ENCODE measurements at regions not wholly inside any gene's neighbourhood (a gene's known extent, or its start where the extent isn't known, plus 50 kb on each side); places are given as distances from the start of the nearest gene placed in this dataset.
A peak's percentile ranks its signal among the peaks of the same experiment; 100 is the strongest.

DNA sequence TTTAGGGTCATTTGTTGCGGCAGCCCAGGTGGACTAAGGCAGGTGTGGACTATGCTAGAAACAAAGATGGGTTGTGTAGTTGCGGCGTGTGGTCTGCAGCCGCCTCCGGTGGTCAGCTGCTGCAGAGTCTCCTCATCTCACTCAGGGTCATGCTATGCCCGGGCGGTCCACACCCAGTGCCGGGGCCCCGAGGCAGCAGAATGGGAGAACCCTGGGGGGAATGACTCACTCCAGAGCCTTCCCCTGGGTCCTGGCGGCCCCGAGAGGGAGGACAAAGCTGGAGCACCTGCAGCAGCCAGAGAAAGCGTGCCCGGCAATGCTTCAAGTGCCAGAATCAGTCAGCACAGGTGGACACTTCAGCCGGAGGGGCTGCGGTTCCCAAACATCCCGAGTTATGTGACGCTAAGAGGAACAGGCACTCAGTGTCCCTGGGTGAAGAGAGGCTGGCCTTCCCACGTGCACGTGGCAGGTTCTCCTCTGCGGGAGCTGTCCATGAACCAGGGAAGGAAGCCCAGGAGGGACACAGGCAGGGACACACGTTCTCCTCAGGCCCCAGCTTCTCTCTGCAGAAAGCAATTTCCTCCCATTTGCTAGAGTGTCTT is 289.6 kb upstream of the B3GAT1 start:
- Histone ChIP-seq H3K4me2 (ENCODE audit: insufficient read depth, low read length) (no peak overlapping the region), H3K27ac (ENCODE audit: extremely low read depth, low read depth, low read length) (no peak overlapping the region), H3K4me3 (no peak overlapping the region), H3K9ac (ENCODE audit: insufficient read depth in 1 of 2, low read depth in 2 of 2, low read length in 2 of 2) (0 out of 4 replicates have a peak overlapping the region, but pooled peaks of 1 of the 2 experiments have one; percentile 7), H3K9me1 (ENCODE audit: control insufficient read depth, insufficient read depth, low read length) (no peaks in the 10 kb centered on the region), H3K27me3 (ENCODE audit: control insufficient read depth in 2 of 2, insufficient read depth in 2 of 2, low read length in 2 of 2) (peaks cover 2 to 28% of the 10 kb centered on the region in 2 experiments), H4K20me1 (replicated peaks; ENCODE audit: control insufficient read depth, insufficient read depth, low read length) (no peaks in the 10 kb centered on the region), H2AFZ (ENCODE audit: low read depth, low read length) (no peak overlapping the region), H3K79me2 (ENCODE audit: control insufficient read depth, insufficient read depth, low read length) (no peaks in the 10 kb centered on the region), H3K36me3 (ENCODE audit: control insufficient read depth, insufficient read depth, low read length) (no peaks in the 10 kb centered on the region), H3K4me1 (replicated peaks in 1 of 2; ENCODE audit: control insufficient read depth in 2 of 2, insufficient read depth in 2 of 2, low read length in 2 of 2) (no peaks in the 10 kb centered on the region), H3K9me3 (replicated peaks; ENCODE audit: control insufficient read depth, insufficient read depth, low read depth, low read length) (no peaks in the 10 kb centered on the region)
- in situ Hi-C loops (cut with MboI) = no loop called here
- CTCF ChIA-PET (ENCODE audit: low intra/inter-chr PET ratio) = no interaction called here
- intact Hi-C loops (cut with micrococcal nuclease) = no loop called here
- under 1% methylated on average over 21 of the region's 21 CpGs for WGBS (ENCODE audit: insufficient coverage, low coverage, missing lambda C conversion rate)
- ATAC-seq (no peak), FAIRE-seq (no peak), DNase-seq (ENCODE audit: extremely low read depth in 1 of 4, low spot score in 3 of 4) (no peak)
- POLR2A ChIA-PET = no interaction called here
- no TSS peak for BruUV-seq (replicated peaks)
- TF ChIP-seq, protein P1, sequence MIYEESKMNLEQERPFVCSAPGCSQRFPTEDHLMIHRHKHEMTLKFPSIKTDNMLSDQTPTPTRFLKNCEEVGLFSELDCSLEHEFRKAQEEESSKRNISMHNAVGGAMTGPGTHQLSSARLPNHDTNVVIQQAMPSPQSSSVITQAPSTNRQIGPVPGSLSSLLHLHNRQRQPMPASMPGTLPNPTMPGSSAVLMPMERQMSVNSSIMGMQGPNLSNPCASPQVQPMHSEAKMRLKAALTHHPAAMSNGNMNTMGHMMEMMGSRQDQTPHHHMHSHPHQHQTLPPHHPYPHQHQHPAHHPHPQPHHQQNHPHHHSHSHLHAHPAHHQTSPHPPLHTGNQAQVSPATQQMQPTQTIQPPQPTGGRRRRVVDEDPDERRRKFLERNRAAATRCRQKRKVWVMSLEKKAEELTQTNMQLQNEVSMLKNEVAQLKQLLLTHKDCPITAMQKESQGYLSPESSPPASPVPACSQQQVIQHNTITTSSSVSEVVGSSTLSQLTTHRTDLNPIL (CRISPR knock-in tag; IDR thresholded peaks at IDR 0.05) = no peak
- TF ChIP-seq ZFX (CRISPR knock-in tag; IDR thresholded peaks at IDR 0.05) (no peak), ZNF408 (CRISPR knock-in tag; IDR thresholded peaks at IDR 0.05; ENCODE audit: low read depth) (no peak), GTF2F1 (IDR thresholded peaks at IDR 0.05; ENCODE audit: low read depth, low read length) (no peak), ZKSCAN1 (IDR thresholded peaks at IDR 0.05; ENCODE audit: low read depth, low read length) (no peak), MXI1 (IDR thresholded peaks at IDR 0.05; ENCODE audit: low read depth, low read length) (no peak), NR2C1 (IDR thresholded peaks at IDR 0.05) (no peak), NR2C1 (tag; IDR thresholded peaks at IDR 0.05) (no peak)
- TF ChIP-seq, protein P2, sequence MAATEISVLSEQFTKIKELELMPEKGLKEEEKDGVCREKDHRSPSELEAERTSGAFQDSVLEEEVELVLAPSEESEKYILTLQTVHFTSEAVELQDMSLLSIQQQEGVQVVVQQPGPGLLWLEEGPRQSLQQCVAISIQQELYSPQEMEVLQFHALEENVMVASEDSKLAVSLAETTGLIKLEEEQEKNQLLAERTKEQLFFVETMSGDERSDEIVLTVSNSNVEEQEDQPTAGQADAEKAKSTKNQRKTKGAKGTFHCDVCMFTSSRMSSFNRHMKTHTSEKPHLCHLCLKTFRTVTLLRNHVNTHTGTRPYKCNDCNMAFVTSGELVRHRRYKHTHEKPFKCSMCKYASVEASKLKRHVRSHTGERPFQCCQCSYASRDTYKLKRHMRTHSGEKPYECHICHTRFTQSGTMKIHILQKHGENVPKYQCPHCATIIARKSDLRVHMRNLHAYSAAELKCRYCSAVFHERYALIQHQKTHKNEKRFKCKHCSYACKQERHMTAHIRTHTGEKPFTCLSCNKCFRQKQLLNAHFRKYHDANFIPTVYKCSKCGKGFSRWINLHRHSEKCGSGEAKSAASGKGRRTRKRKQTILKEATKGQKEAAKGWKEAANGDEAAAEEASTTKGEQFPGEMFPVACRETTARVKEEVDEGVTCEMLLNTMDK (IDR thresholded peaks at IDR 0.05; ENCODE audit: borderline replicate concordance, insufficient read depth, low read depth, low read length, poor library complexity, severe bottlenecking) = no peak
- TF ChIP-seq, protein P3, sequence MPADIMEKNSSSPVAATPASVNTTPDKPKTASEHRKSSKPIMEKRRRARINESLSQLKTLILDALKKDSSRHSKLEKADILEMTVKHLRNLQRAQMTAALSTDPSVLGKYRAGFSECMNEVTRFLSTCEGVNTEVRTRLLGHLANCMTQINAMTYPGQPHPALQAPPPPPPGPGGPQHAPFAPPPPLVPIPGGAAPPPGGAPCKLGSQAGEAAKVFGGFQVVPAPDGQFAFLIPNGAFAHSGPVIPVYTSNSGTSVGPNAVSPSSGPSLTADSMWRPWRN (IDR thresholded peaks at IDR 0.05; ENCODE audit: low read depth) = no peak
- TF ChIP-seq, protein P4, sequence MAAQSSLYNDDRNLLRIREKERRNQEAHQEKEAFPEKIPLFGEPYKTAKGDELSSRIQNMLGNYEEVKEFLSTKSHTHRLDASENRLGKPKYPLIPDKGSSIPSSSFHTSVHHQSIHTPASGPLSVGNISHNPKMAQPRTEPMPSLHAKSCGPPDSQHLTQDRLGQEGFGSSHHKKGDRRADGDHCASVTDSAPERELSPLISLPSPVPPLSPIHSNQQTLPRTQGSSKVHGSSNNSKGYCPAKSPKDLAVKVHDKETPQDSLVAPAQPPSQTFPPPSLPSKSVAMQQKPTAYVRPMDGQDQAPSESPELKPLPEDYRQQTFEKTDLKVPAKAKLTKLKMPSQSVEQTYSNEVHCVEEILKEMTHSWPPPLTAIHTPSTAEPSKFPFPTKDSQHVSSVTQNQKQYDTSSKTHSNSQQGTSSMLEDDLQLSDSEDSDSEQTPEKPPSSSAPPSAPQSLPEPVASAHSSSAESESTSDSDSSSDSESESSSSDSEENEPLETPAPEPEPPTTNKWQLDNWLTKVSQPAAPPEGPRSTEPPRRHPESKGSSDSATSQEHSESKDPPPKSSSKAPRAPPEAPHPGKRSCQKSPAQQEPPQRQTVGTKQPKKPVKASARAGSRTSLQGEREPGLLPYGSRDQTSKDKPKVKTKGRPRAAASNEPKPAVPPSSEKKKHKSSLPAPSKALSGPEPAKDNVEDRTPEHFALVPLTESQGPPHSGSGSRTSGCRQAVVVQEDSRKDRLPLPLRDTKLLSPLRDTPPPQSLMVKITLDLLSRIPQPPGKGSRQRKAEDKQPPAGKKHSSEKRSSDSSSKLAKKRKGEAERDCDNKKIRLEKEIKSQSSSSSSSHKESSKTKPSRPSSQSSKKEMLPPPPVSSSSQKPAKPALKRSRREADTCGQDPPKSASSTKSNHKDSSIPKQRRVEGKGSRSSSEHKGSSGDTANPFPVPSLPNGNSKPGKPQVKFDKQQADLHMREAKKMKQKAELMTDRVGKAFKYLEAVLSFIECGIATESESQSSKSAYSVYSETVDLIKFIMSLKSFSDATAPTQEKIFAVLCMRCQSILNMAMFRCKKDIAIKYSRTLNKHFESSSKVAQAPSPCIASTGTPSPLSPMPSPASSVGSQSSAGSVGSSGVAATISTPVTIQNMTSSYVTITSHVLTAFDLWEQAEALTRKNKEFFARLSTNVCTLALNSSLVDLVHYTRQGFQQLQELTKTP (IDR thresholded peaks at IDR 0.05; ENCODE audit: low read depth in 1 of 2, partially characterized antibody in 2 of 2) = no peak
- TF ChIP-seq, protein P5, sequence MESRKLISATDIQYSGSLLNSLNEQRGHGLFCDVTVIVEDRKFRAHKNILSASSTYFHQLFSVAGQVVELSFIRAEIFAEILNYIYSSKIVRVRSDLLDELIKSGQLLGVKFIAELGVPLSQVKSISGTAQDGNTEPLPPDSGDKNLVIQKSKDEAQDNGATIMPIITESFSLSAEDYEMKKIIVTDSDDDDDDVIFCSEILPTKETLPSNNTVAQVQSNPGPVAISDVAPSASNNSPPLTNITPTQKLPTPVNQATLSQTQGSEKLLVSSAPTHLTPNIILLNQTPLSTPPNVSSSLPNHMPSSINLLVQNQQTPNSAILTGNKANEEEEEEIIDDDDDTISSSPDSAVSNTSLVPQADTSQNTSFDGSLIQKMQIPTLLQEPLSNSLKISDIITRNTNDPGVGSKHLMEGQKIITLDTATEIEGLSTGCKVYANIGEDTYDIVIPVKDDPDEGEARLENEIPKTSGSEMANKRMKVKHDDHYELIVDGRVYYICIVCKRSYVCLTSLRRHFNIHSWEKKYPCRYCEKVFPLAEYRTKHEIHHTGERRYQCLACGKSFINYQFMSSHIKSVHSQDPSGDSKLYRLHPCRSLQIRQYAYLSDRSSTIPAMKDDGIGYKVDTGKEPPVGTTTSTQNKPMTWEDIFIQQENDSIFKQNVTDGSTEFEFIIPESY (CRISPR knock-in tag; IDR thresholded peaks at IDR 0.05) = no peak
